IgD-negative memory B cell (primary cell): ENCODE measurements at regions not wholly inside any gene's neighbourhood (a gene's known extent, or its start where the extent isn't known, plus 50 kb on each side); places are given as distances from the start of the nearest gene placed in this dataset.
"Not testable (repeated sequence)": the region's sequence is repeated elsewhere in the genome, so short reads cannot be mapped to it uniquely, and the experiment has no call there.

Experiments used
- H3K27ac Mint-ChIP-seq, 3 donors: one replicate each; pipeline ENCODE4 v1.8.0; 2020 to 2022; ENCODE audit warnings: mild to moderate bottlenecking in 3 of 3, mixed read lengths in 3 of 3, moderate library complexity in 1 of 3
- H3K27me3 Mint-ChIP-seq: one replicate; pipeline ENCODE4 v1.8.0; 2021; ENCODE audit warnings: mixed read lengths
- H3K36me3 Mint-ChIP-seq: one replicate; pipeline ENCODE4 v1.8.0; 2020; ENCODE audit warnings: mild to moderate bottlenecking, mixed read lengths
- H3K4me1 Mint-ChIP-seq, 3 donors: one replicate each; pipeline ENCODE4 v1.8.0; 2020 to 2022; ENCODE audit warnings: mixed read lengths in 3 of 3, mild to moderate bottlenecking in 1 of 3
- H3K4me3 Mint-ChIP-seq, 4 donors: one replicate each; pipeline ENCODE4 v1.8.0; 2020 to 2022; ENCODE audit warnings: mild to moderate bottlenecking in 4 of 4, mixed read lengths in 4 of 4, moderate library complexity in 3 of 4
- H3K9me3 Mint-ChIP-seq, 3 donors: one replicate each; pipeline ENCODE4 v1.8.0; 2020 to 2021; ENCODE audit warnings: mixed read lengths in 3 of 3, mild to moderate bottlenecking in 1 of 3

DNA sequence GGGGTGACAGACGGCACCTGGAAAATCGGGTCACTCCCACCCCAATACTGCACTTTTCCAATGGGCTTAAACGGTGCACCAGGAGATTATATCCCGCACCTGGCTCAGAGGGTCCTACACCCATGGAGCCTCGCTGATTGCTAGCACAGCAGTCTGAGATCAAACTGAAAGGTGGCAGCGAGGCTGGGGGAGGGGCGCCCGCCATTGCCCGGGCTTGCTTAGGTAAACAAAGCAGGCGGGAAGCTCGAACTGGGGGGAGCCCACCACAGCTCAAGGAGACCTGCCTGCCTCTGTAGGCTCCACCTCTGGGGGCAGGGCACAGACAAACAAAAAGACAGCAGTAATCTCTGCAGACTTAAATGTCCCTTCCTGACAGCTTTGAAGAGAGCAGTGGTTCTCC is 208.1 kb downstream of the SLC38A4 start:
- H3K4me3 Mint-ChIP-seq, H3K9me3 Mint-ChIP-seq, H3K36me3 Mint-ChIP-seq, H3K4me1 Mint-ChIP-seq, H3K27ac Mint-ChIP-seq, H3K27me3 Mint-ChIP-seq: not testable (repeated sequence)

DNA sequence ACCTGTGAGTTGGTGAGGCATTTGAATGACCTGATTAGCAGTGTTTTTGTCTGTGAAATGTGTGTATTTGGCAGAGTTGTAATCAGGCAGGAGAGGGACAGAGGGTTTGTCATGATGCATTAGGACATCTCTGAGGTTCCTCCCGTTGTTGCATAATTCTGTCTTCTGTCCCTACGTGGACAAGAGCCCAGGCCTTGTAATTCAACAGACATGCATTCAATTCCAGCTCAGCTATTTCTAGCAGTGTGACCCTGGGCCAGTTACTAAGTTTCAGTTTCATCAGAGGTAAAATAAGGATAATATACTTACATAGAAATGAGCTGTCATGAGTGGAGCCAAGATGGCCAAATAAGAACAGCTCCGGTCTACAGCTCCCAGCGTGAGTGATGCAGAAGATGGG is 208.6 kb downstream of the SLC38A4 start:
- Mint-ChIP-seq H3K27me3 (no peaks in the 10 kb centered on the region), H3K9me3 (peaks cover 0 to 6% (median 3%) of the 10 kb centered on the region in 3 donors), H3K27ac (no peak overlapping the region), H3K4me1 (peaks cover 0 to 1% (median 0%) of the 10 kb centered on the region in 3 donors), H3K36me3 (peaks cover 7% of the 10 kb centered on the region), H3K4me3 (no peak overlapping the region)

DNA sequence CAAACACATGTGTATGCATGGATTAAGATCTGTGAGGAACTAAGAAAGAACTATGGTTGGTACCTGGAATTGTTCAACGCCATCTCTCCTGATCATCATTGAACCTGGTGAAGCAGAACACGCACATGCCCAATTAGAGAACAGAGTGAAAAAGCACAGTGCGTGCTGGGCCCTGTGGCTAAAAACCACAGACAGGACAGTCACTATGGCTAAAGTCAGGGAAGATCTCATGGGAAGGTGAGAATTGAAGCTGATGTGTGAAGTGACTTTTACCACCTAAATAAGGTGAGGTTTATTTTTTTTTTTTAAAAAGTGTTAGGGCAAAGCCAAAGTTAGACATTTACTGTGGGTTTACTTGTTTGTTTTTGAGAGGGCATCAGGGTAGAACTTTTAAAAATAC is 215.0 kb downstream of the SLC38A4 start:
- Mint-ChIP-seq H3K9me3 (peaks cover 0 to 10% (median 6%) of the 10 kb centered on the region in 3 donors), H3K36me3 (peaks cover 12% of the 10 kb centered on the region), H3K4me3 (peak overlapping the region in 1 of 4 donors; percentile 15), H3K27me3 (no peaks in the 10 kb centered on the region), H3K4me1 (peaks cover 0 to 5% (median 1%) of the 10 kb centered on the region in 3 donors), H3K27ac (no peak overlapping the region)

DNA sequence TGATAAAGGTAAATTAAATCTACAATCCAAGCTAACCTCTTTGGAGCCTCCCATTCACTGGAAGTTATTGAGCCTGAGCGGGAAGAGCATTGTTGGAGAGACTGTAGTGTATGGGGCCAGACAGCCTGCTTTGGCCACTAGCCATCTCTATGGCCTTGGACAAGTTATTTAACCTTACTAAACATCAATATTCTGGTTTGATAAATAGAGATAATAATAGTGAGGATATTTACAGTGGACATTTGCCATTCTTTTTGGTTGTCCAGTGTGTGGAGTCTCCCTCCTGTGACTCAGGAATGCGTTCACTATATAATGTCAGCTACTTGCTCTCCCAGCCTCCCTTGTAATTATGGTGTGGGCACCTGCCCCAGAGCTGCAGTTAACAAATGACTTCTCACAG is 216.1 kb downstream of the SLC38A4 start:
- Mint-ChIP-seq H3K4me3 (no peak overlapping the region), H3K4me1 (peaks cover 0 to 5% (median 1%) of the 10 kb centered on the region in 3 donors), H3K27me3 (no peaks in the 10 kb centered on the region), H3K36me3 (peaks cover 14% of the 10 kb centered on the region), H3K9me3 (peaks cover 0 to 10% (median 4%) of the 10 kb centered on the region in 3 donors), H3K27ac (peak overlapping the region in 1 of 3 donors; percentile 72)

DNA sequence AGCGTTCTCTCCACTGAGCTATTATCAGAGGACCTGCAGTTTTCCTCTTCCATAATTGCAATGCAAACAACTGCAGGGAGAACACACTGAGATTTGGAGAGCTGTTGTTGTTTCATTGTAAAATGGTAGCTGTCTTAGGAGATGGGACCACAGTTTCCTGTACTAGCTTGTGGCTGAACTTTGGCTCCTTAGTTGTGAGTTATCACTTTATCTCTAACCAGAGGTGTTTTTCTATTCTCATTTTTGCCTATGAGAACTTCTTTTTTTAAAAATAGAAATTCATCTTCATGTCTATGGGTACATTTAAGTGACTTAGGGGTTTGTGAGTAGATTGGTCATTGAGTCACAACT is 216.5 kb downstream of the SLC38A4 start:
- Mint-ChIP-seq H3K27ac (peak overlapping the region in 1 of 3 donors; percentile 72), H3K4me3 (no peak overlapping the region), H3K27me3 (no peaks in the 10 kb centered on the region), H3K4me1 (peaks cover 0 to 5% (median 1%) of the 10 kb centered on the region in 3 donors), H3K9me3 (peaks cover 0 to 10% (median 3%) of the 10 kb centered on the region in 3 donors), H3K36me3 (peaks cover 16% of the 10 kb centered on the region)

DNA sequence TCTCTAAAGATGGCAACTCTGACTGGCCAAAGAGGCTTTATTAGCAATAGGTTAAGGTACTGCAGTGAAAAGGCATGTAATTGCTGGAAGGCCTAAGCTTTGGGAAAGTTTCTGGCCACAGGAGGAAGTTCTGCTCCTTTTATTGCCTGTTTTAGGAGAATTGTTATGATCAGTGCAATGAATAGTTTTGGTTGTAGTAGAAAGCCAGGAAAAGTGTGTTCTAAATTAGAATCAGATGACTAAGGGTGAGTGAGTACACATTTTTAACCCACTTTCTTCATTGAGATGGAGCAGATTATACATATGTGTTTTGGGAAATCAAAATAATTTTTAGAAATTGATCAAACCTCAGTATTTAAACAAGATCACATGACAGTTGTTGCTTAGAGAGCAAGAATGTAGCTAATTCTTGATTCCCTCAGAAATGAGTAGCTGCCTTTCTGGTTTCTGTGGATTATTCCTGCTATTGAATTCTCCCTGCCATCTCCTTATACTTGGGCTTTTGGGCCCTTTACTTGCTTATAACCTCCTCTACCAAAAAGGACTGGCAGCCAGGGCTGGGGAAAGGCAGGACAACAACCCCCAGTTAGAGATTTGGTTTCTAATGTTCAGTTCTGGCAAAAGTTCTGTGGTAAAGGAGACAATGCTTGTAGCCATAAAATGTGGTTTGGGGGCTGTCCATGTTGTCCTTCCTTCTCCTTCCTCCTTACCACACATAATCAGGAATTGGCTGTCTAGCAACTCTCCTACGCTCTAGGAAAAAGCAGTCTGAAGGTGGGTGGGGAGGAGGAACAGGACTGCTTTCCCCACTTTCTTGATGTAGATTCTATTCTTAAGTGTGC is 217.1 kb downstream of the SLC38A4 start:
- peaks cover 0 to 10% (median 3%) of the 10 kb centered on the region in 3 donors for H3K9me3 Mint-ChIP-seq
- no peaks in the 10 kb centered on the region for H3K27me3 Mint-ChIP-seq
- H3K36me3 Mint-ChIP-seq: peaks cover 16% of the 10 kb centered on the region
- H3K4me3 Mint-ChIP-seq: no peak overlapping the region
- H3K27ac Mint-ChIP-seq: no peak overlapping the region
- H3K4me1 Mint-ChIP-seq: peaks cover 0 to 5% (median 1%) of the 10 kb centered on the region in 3 donors

DNA sequence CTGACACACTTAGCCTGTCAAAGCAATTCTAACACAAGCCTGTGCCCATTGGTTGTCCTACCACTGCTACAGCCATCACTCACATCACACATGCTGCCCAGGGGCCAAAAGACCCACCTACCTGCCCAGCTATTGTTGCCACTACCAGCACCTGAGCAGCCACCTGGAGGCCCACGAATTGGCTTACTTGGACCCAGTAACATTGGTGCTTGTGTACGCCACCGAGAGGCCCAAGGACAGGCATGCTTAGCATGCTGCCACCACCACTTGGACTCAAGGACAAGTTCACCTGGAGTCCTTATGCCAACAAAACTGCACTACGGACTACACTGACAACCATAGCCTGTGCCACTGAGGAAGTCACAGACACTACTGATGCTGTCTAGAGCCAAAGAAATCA is 221.1 kb downstream of the SLC38A4 start:
- no peaks in the 10 kb centered on the region for H3K27me3 Mint-ChIP-seq
- peaks cover 0 to 31% (median 4%) of the 10 kb centered on the region in 3 donors for H3K9me3 Mint-ChIP-seq
- no peak overlapping the region for H3K4me3 Mint-ChIP-seq
- H3K4me1 Mint-ChIP-seq: peaks cover 0 to 5% (median 0%) of the 10 kb centered on the region in 3 donors
- no peak overlapping the region for H3K27ac Mint-ChIP-seq
- peaks cover 21% of the 10 kb centered on the region for H3K36me3 Mint-ChIP-seq

DNA sequence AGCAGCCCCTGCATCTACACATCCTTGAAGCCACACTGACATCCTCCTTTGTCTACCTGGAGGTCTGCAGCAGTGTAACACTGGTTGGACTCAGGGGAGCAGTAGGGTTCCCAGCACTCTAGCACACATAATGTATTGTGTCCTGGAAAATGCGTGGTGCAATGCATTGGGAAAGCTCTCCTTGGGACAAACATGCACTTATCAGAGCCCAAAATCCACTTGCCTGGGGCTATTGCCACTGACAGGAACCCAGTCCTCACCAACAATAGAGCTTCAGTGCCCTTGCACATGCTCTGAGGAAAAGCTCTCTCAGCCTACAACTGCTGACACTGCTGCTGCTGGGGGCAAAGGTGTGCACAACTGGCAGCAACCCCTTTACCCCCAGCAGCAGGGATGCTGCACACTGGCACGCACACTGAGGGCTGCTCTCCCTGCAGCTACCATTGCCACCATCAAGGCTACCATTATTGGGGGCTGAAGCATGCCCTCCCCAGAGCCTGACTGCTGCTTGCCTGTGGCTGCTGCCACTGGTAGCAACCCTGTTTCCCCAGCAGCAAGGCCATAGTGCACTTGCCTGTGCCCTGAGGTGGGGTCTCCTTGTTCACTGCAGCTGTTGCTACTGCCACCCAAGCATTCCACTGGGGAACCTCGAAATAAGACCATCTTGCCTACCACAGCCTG is 221.9 kb downstream of the SLC38A4 start:
- peaks cover 0 to 36% (median 4%) of the 10 kb centered on the region in 3 donors for H3K9me3 Mint-ChIP-seq
- H3K4me3 Mint-ChIP-seq: peak overlapping the region in 1 of 4 donors; percentile 51
- H3K36me3 Mint-ChIP-seq: peaks cover 20% of the 10 kb centered on the region
- H3K4me1 Mint-ChIP-seq: peaks cover 0 to 3% (median 0%) of the 10 kb centered on the region in 3 donors
- H3K27ac Mint-ChIP-seq: no peak overlapping the region
- peaks cover under 1% of the 10 kb centered on the region for H3K27me3 Mint-ChIP-seq

DNA sequence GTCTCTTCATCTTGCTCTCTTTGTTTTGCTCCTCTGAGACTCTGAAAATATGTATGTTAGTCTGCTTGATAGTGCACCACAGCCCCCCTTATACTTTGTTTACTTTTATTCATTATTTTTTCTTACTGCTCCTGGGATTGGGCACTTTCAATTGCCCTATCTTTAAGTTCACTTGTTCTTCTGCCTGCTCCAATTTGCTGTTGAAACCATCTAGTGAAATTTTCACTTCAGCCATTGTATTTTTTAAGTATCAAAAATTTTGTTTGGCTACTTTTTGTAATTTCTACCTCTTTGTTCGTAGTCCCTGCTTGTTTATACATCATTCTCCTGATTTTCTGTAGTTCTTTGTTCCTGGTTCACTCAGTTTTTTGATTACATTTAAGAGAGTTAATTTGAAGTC is 223.3 kb downstream of the SLC38A4 start:
- H3K36me3 Mint-ChIP-seq: peaks cover 26% of the 10 kb centered on the region
- H3K27me3 Mint-ChIP-seq: peaks cover 3% of the 10 kb centered on the region
- H3K9me3 Mint-ChIP-seq: peaks cover 0 to 41% (median 12%) of the 10 kb centered on the region in 3 donors
- H3K4me1 Mint-ChIP-seq: no peaks in the 10 kb centered on the region
- H3K27ac Mint-ChIP-seq: no peak overlapping the region
- H3K4me3 Mint-ChIP-seq: no peak overlapping the region

DNA sequence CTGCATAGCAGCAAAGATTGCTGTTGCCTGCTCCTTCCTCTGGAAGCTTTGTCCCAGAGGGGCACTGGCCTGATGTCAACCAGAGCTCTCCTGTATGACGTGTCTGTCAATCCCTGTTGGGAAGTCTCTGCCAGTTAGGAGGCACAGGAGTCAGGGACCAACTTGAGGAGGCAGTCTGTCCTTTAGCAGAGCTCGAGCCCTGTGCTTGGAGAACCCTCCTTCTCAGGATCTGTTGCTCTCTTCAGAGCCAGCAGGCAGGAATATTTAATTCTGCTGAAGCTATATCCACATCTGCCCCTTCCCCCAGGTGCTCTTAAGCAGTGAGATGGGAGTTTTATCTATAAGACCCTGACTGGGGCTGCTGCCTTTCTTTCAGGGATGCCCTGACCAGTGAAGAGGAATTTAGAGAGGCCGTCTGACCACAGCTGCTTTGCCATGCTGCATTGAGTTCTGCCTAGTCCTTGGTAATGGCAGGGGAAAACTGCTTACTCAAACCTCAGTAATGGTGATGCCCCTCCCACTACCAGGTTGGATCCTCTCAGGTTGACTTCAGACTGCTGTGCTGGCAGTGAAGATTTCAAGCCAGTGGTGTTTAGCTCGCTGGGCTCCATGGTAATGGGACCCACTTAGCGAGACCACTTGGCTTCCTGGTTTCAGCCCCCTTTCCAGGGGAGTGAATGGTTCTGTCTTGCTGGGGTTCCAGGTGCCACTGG is 218.6 kb upstream of the SLC38A2 start:
- no peak overlapping the region for H3K4me3 Mint-ChIP-seq
- H3K9me3 Mint-ChIP-seq: peaks cover 0 to 13% (median 4%) of the 10 kb centered on the region in 3 donors
- H3K27ac Mint-ChIP-seq: peak overlapping the region in 1 of 3 donors; percentile 51
- peaks cover 14% of the 10 kb centered on the region for H3K36me3 Mint-ChIP-seq
- H3K27me3 Mint-ChIP-seq: no peaks in the 10 kb centered on the region
- H3K4me1 Mint-ChIP-seq: peaks cover 15 to 32% (median 21%) of the 10 kb centered on the region in 3 donors

DNA sequence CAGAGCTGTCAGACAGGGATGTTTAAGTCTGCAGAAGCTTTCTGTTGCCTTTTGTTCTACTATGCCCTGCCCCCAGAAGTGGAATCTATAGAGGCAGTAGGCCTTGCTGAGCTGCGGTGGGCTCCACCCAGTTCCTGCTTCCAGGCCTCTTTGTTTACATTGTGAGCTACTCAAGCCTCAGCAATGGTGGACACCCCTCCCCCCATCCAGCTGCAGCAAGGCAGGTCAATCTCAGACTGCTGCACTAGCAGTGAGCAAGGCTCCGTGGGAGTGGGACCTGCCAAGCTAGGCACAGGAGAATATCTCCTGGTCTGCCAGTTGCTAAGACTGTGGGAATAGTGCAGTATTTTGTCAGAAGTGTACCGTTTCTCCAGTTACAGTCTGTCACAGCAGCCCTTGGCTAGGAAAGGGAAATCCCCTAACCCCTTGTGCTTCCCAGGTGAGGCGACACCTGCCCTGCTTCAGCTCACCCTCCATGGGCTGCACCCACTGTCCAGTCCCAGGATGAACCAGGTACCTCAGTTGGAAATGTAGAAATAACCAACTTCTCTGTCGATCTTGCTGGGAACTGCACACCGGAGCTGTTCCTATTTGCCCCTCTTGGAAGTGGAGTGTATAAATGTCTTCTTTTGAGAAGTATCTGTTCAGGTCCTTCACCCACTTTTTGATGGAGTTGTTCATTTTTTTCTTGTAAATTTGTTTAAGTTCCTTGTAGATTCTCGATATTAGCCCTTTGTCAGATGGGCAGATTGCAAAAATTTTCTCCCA is 213.5 kb upstream of the SLC38A2 start:
- H3K27ac Mint-ChIP-seq: no peak overlapping the region
- peak overlapping the region in 3 of 4 donors; percentile 8 to 81 (median 51) for H3K4me3 Mint-ChIP-seq
- peaks cover 10 to 23% (median 16%) of the 10 kb centered on the region in 3 donors for H3K9me3 Mint-ChIP-seq
- no peaks in the 10 kb centered on the region for H3K27me3 Mint-ChIP-seq
- peaks cover 31 to 52% (median 43%) of the 10 kb centered on the region in 3 donors for H3K4me1 Mint-ChIP-seq
- peaks cover 25% of the 10 kb centered on the region for H3K36me3 Mint-ChIP-seq

DNA sequence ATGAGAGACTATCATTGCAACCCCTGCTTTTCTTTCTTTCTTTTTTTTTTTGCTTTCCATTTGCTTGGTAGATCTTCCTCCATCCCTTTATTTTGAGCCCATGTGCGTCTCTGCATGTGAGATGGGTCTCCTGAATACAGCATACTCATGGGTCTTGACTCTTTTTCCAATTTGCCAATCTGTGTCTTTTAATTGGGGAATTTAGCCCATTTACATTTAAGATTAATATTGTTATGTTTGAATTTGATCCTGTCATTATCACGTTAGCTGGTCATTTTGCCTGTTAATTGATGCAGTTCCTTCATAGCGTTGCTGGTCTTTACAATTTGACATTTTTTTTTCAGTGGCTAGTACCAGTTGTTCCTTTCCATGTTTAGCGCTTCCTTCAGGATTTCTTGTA is 211.5 kb upstream of the SLC38A2 start:
- peaks cover 10 to 24% (median 16%) of the 10 kb centered on the region in 3 donors for H3K9me3 Mint-ChIP-seq
- peaks cover 29 to 45% (median 43%) of the 10 kb centered on the region in 3 donors for H3K4me1 Mint-ChIP-seq
- not testable (repeated sequence) for H3K27ac Mint-ChIP-seq, H3K4me3 Mint-ChIP-seq, H3K27me3 Mint-ChIP-seq
- peaks cover 24% of the 10 kb centered on the region for H3K36me3 Mint-ChIP-seq

DNA sequence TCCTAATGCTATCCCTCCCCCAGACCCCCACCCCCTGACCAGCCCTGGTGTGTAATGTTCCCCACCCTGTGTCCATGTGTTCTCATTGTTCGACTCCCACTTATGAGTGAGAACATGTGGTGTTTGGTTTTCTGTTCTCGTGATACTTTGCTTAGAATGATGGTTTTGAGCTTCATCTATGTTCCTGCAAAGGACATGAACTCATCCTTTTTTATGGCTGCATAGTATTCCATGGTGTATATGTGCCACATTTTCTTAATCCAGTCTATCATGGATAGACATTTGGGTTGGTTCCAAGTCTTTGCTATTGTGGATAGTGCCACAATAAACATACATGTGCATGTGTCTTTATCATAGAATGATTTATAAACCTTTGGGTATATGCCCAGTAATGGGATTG is 209.4 kb upstream of the SLC38A2 start:
- Mint-ChIP-seq H3K9me3 (peaks cover 10 to 24% (median 16%) of the 10 kb centered on the region in 3 donors), H3K36me3 (peaks cover 22% of the 10 kb centered on the region), H3K4me1 (peaks cover 21 to 30% (median 28%) of the 10 kb centered on the region in 3 donors)
- not testable (repeated sequence) for H3K4me3 Mint-ChIP-seq, H3K27ac Mint-ChIP-seq, H3K27me3 Mint-ChIP-seq

DNA sequence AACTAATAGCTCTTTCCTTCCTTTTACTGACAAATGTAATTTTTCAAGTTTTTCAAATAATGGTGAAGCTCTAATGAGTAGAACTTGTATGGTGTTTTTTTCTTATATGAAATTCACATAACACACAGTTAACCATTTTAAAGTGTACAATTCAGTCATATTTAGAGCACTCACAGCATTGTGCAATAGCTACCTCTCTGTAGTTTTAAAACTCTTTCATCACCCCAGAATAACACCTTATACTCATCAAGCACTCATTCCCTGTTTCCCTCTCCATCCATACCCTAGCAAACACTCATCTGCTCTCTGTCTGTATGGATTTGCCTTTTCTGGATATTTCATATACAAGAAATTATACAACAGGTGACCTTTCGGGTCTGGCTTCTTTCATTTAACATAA is 207.9 kb upstream of the SLC38A2 start:
- H3K4me1 Mint-ChIP-seq: peaks cover 9 to 15% (median 13%) of the 10 kb centered on the region in 3 donors
- H3K9me3 Mint-ChIP-seq: peaks cover 10 to 24% (median 16%) of the 10 kb centered on the region in 3 donors
- H3K4me3 Mint-ChIP-seq: no peak overlapping the region
- no peaks in the 10 kb centered on the region for H3K27me3 Mint-ChIP-seq
- H3K27ac Mint-ChIP-seq: no peak overlapping the region
- H3K36me3 Mint-ChIP-seq: peaks cover 22% of the 10 kb centered on the region
